ENCODE measurements at regions not wholly inside any gene's neighbourhood (a gene's known extent, or its start where the extent isn't known, plus 50 kb on each side); places are given as distances from the start of the nearest gene placed in this dataset.
"Not testable (repeated sequence)": the region's sequence is repeated elsewhere in the genome, so short reads cannot be mapped to it uniquely, and the experiment has no call there.

GRCh38 chr22:47622541-47622940, 860.1 kb downstream of the TBC1D22A start:
- DNase-seq = no peak

- no peak for DNase-seq
Measured at GRCh38 chr22:47621253-47621652, 858.8 kb downstream of the TBC1D22A start.

- DNase-seq = no peak
Measured at GRCh38 chr22:47620391-47620790, 857.9 kb downstream of the TBC1D22A start.

- DNase-seq = no peak
Measured at GRCh38 chr22:47619631-47620030, 857.2 kb downstream of the TBC1D22A start.

- no peak for DNase-seq
Measured at GRCh38 chr22:47618180-47619010, 855.9 kb downstream of the TBC1D22A start.

GRCh38 chr22:47617186-47617585, 854.7 kb downstream of the TBC1D22A start:
- DNase-seq = no peak

- DNase-seq = no peak
Measured at GRCh38 chr22:47616396-47617020, 854.1 kb downstream of the TBC1D22A start.

GRCh38 chr22:47615051-47615450, 852.6 kb downstream of the TBC1D22A start:
- DNase-seq = no peak

- no peak for DNase-seq
Measured at GRCh38 chr22:47613606-47614350, 851.3 kb downstream of the TBC1D22A start.

GRCh38 chr22:47613181-47613580, 850.7 kb downstream of the TBC1D22A start:
- DNase-seq = not testable (repeated sequence)

GRCh38 chr22:47612311-47612910, 850.0 kb downstream of the TBC1D22A start:
- no peak for DNase-seq

GRCh38 chr22:47610764-47611163, 848.3 kb downstream of the TBC1D22A start:
- DNase-seq = no peak

GRCh38 chr22:47610281-47610680, 847.8 kb downstream of the TBC1D22A start:
- DNase-seq = no peak

GRCh38 chr22:47609653-47610052, 847.2 kb downstream of the TBC1D22A start:
- DNase-seq = no peak

GRCh38 chr22:47608421-47608820, 846.0 kb downstream of the TBC1D22A start:
- no peak for DNase-seq

GRCh38 chr22:47607486-47607885, 845.0 kb downstream of the TBC1D22A start:
- no peak for DNase-seq

- no peak for DNase-seq
Measured at GRCh38 chr22:47606426-47606825, 844.0 kb downstream of the TBC1D22A start.

- DNase-seq = no peak
Measured at GRCh38 chr22:47605886-47606285, 843.4 kb downstream of the TBC1D22A start.

GRCh38 chr22:47605441-47605840, 843.0 kb downstream of the TBC1D22A start:
- no peak for DNase-seq

- DNase-seq = no peak
Measured at GRCh38 chr22:47604563-47604962, 842.1 kb downstream of the TBC1D22A start.

- no peak for DNase-seq
Measured at GRCh38 chr22:47602732-47603131, 840.3 kb downstream of the TBC1D22A start.

GRCh38 chr22:47601666-47602065, 839.2 kb downstream of the TBC1D22A start:
- no peak for DNase-seq
